ENCODE measurements at regions not wholly inside any gene's neighbourhood (a gene's known extent, or its start where the extent isn't known, plus 50 kb on each side); places are given as distances from the start of the nearest gene placed in this dataset.
A peak's percentile ranks its signal among the peaks of the same experiment; 100 is the strongest.

DNA sequence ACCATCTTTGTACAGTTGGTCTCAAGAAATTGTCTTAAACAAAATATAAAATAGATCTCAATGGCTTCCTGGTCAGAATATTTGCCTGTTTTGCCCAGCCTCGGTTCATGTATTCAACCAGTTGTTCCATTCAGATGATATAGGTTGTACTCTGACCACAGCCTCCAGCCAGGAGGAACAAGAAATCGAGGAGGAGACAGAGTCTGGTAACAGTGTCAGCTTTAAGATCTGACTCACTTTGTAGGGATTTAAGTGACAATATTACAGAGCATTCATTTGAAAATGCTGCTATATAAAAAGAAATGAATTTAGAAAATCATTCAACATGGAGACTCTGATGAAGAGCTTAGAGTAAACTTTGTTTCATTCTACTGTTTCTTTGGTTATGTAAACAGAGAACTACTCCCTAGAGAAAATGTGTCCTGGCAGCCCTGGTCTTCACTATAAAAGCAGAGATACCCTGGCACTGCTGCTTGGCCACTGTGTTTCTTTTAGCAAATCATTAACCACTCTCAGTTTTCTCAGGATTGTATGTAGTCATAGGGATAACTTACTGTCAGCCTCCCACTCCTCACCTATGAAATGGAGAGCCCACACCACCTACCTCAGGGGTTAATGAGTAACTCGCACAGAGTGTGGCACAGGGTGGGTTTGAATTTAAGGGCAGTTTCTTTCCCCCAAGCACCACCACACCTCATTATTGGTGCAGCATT, 53.5 kb downstream of the PAGE2 start:
- Histone ChIP-seq H3K27me3 (ENCODE audit: control insufficient read depth in 3 of 3, insufficient read depth in 3 of 3, low read length in 2 of 3) (peaks cover 0 to 7% (median 2%) of the 10 kb centered on the region in 3 donors), H3K4me1 (ENCODE audit: control insufficient read depth in 5 of 5, insufficient read depth in 5 of 5, low read length in 5 of 5) (no peaks in the 10 kb centered on the region), H3K9ac (ENCODE audit: insufficient read depth in 1 of 2, low read length in 2 of 2) (no peak overlapping the region), H3K9me3 (ENCODE audit: control insufficient read depth in 4 of 4, insufficient read depth in 3 of 4, low read length in 3 of 4) (no peaks in the 10 kb centered on the region), H3K4me3 (no peak overlapping the region), H3K36me3 (ENCODE audit: control insufficient read depth in 4 of 4, insufficient read depth in 4 of 4, low read length in 4 of 4) (no peaks in the 10 kb centered on the region), H3K27ac (ENCODE audit: low read depth in 1 of 2, low read length in 1 of 2) (no peak overlapping the region)
- DNase-seq, result peak in 1 of 3 donors; percentile 26
- TF ChIP-seq, protein P1, sequence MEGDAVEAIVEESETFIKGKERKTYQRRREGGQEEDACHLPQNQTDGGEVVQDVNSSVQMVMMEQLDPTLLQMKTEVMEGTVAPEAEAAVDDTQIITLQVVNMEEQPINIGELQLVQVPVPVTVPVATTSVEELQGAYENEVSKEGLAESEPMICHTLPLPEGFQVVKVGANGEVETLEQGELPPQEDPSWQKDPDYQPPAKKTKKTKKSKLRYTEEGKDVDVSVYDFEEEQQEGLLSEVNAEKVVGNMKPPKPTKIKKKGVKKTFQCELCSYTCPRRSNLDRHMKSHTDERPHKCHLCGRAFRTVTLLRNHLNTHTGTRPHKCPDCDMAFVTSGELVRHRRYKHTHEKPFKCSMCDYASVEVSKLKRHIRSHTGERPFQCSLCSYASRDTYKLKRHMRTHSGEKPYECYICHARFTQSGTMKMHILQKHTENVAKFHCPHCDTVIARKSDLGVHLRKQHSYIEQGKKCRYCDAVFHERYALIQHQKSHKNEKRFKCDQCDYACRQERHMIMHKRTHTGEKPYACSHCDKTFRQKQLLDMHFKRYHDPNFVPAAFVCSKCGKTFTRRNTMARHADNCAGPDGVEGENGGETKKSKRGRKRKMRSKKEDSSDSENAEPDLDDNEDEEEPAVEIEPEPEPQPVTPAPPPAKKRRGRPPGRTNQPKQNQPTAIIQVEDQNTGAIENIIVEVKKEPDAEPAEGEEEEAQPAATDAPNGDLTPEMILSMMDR (IDR thresholded peaks at IDR 0.05; ENCODE audit: control extremely low read depth, extremely low read depth), result no peak
- no peak for ATAC-seq (ENCODE audit: insufficient read depth, low FRiP score)
- 68 to 83% methylated on average over 3 of the region's 3 CpGs for WGBS, 2 donors

DNA sequence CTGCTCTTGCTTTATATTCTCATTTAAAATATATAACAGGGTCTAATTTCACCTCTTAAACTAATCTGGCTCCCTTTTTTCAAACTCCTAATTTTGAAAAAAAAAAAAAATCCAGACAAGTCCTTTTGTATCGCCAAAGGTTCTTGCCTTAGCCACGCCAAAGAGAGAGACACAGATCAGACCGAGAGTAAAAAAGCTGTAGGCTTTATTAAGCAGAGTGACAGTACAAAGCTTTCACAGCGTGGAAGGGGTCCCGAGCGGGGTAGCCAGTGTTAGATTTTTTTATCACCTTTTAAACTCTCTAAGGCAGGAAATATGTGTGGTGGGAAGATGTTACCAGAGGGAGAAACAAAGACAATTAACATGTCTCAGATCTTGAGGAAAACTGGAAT, 54.1 kb downstream of the PAGE2 start:
- DNase-seq (no peak), ATAC-seq (ENCODE audit: insufficient read depth, low FRiP score) (no peak)
- H3K9me3 ChIP-seq (ENCODE audit: control insufficient read depth in 4 of 4, insufficient read depth in 3 of 4, low read length in 3 of 4), result no peaks in the 10 kb centered on the region
- H3K27me3 ChIP-seq (ENCODE audit: control insufficient read depth in 3 of 3, insufficient read depth in 3 of 3, low read length in 2 of 3), result peaks cover 0 to 7% (median 2%) of the 10 kb centered on the region in 3 donors
- no peak overlapping the region for H3K27ac ChIP-seq (ENCODE audit: low read depth in 1 of 2, low read length in 1 of 2)
- 71 to 76% methylated on average over 6 of the region's 6 CpGs for WGBS, 2 donors
- H3K4me3 ChIP-seq, result no peak overlapping the region
- H3K4me1 ChIP-seq (ENCODE audit: control insufficient read depth in 5 of 5, insufficient read depth in 5 of 5, low read length in 5 of 5), result no peaks in the 10 kb centered on the region
- no peak overlapping the region for H3K9ac ChIP-seq (ENCODE audit: insufficient read depth in 1 of 2, low read length in 2 of 2)
- TF ChIP-seq, protein P1 (IDR thresholded peaks at IDR 0.05; ENCODE audit: control extremely low read depth, extremely low read depth), result no peak
- H3K36me3 ChIP-seq (ENCODE audit: control insufficient read depth in 4 of 4, insufficient read depth in 4 of 4, low read length in 4 of 4), result no peaks in the 10 kb centered on the region

DNA sequence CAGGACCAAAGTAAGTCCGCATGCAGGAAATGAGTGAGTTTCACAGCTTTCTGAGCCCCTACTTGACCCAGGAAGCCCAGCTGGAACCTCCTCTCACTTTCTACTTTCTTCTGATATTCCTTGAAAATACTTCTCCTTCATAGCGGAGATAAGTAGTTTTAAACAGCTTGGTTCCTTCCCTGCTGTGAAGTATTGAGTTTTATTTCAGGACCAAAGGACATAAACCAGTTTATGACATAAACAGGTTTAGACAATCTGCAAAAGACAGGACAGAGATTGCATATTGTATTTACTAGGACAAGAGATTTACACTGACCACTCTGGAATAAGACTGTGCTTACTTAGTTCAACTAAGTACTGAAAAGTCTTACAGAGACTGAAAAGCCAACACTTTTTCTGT, 54.8 kb downstream of the PAGE2 start:
- TF ChIP-seq, protein P1 (IDR thresholded peaks at IDR 0.05; ENCODE audit: control extremely low read depth, extremely low read depth), result no peak
- H3K36me3 ChIP-seq (ENCODE audit: control insufficient read depth in 4 of 4, insufficient read depth in 4 of 4, low read length in 4 of 4), result no peaks in the 10 kb centered on the region
- no peaks in the 10 kb centered on the region for H3K9me3 ChIP-seq (ENCODE audit: control insufficient read depth in 4 of 4, insufficient read depth in 3 of 4, low read length in 3 of 4)
- H3K27ac ChIP-seq (ENCODE audit: low read depth in 1 of 2, low read length in 1 of 2), result no peak overlapping the region
- H3K27me3 ChIP-seq (ENCODE audit: control insufficient read depth in 3 of 3, insufficient read depth in 3 of 3, low read length in 2 of 3), result peaks cover 0 to 4% (median 2%) of the 10 kb centered on the region in 3 donors
- H3K4me3 ChIP-seq, result no peak overlapping the region
- DNase-seq (peak in 1 of 3 donors; percentile 3), ATAC-seq (ENCODE audit: insufficient read depth, low FRiP score) (no peak)
- H3K4me1 ChIP-seq (ENCODE audit: control insufficient read depth in 5 of 5, insufficient read depth in 5 of 5, low read length in 5 of 5), result no peaks in the 10 kb centered on the region
- 53 to 81% methylated on average over 2 of the region's 2 CpGs for WGBS, 2 donors
- H3K9ac ChIP-seq (ENCODE audit: insufficient read depth in 1 of 2, low read length in 2 of 2), result no peak overlapping the region

DNA sequence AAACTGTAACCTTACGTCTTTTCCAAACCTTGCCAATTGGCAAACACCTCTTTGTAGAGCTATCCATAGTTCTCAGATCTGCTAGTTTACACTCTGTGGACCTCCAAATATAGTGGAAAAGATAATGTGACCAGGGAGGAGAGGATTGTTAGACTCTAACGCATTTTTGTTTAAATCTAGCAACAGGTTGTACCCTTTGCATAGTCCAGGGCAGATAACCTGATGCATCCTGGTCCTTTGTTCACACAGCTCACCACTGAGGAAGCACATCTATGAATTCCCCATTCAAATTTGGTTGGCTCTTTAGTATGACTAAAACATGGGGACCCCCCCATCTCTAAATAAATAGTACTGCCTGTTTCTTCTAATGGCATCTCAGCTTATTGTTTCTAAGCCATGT, 55.9 kb downstream of the PAGE2 start:
- Histone ChIP-seq H3K27ac (ENCODE audit: low read depth in 1 of 2, low read length in 1 of 2) (no peak overlapping the region), H3K4me3 (no peak overlapping the region), H3K4me1 (ENCODE audit: control insufficient read depth in 5 of 5, insufficient read depth in 5 of 5, low read length in 5 of 5) (no peaks in the 10 kb centered on the region), H3K9me3 (ENCODE audit: control insufficient read depth in 4 of 4, insufficient read depth in 3 of 4, low read length in 3 of 4) (no peaks in the 10 kb centered on the region), H3K27me3 (ENCODE audit: control insufficient read depth in 3 of 3, insufficient read depth in 3 of 3, low read length in 2 of 3) (peaks cover 0 to 4% (median 2%) of the 10 kb centered on the region in 3 donors), H3K9ac (ENCODE audit: insufficient read depth in 1 of 2, low read length in 2 of 2) (no peak overlapping the region), H3K36me3 (ENCODE audit: control insufficient read depth in 4 of 4, insufficient read depth in 4 of 4, low read length in 4 of 4) (no peaks in the 10 kb centered on the region)
- WGBS, 2 donors, result 74 to 95% methylated on average over 2 of the region's 2 CpGs
- no peak for ATAC-seq (ENCODE audit: insufficient read depth, low FRiP score)
- DNase-seq, result no peak
- TF ChIP-seq, protein P1 (IDR thresholded peaks at IDR 0.05; ENCODE audit: control extremely low read depth, extremely low read depth), result no peak

Data from lung (tissue), 11 donors.